IMR-90 (cell line): ENCODE measurements at regions not wholly inside any gene's neighbourhood (a gene's known extent, or its start where the extent isn't known, plus 50 kb on each side); places are given as distances from the start of the nearest gene placed in this dataset.

ENCODE experiments used
- ATAC-seq: fragments of 200-7000 bp; cut with Tn5 transposase; 2 replicates; pipeline ENCODE4 v1.9.1; 2020; ENCODE audit warnings: low read depth, mild to moderate bottlenecking, moderate library complexity
- BruUV-seq: library from RNA; stranded (reverse); fragments of 400-500 nt; replicated peaks from 2 replicates; lab custom pipeline; 2021; lab: Mats Ljungman, UMichigan
- CTCF ChIA-PET: fragments of 300-600 bp; formaldehyde crosslinking; extraction: SDS; loops from one replicate; lab custom pipeline; 2021; ENCODE audit warnings: antibody characterized with exemption; lab: Yijun Ruan, JAX
- POLR2A ChIA-PET: fragments of 300-600 bp; sonication (Branson Sonifier 250); formaldehyde crosslinking; loops from one replicate; lab custom pipeline; 2022; ENCODE audit warnings: antibody characterized with exemption; ENCODE audit not compliant: unreplicated experiment; lab: Charles Lee
- DNase-seq: peaks from one replicate; pipeline ENCODE4 v3.0.0; 2013
- H2AFZ ChIP-seq: replicated peaks from 2 replicates; pipeline ENCODE3; 2013; ENCODE audit warnings: low read length, mild to moderate bottlenecking; ENCODE audit not compliant: poor library complexity
- H2AK5ac ChIP-seq: 2 replicates; pipeline ENCODE4 v1.6.1; 2013; ENCODE audit warnings: low read depth, low read length, inconsistent platforms
- H2AK9ac ChIP-seq: replicated peaks from 2 replicates; pipeline ENCODE3; 2013; ENCODE audit warnings: mild to moderate bottlenecking, low read depth, low read length, moderate library complexity; ENCODE audit not compliant: poor library complexity
- H2BK120ac ChIP-seq: 2 replicates; pipeline ENCODE4 v1.6.1; 2013; ENCODE audit warnings: low read depth, low read length, inconsistent platforms
- H2BK15ac ChIP-seq: 3 replicates; pipeline ENCODE4 v1.6.1; 2013; ENCODE audit warnings: low read depth, low read length, inconsistent platforms
- H2BK20ac ChIP-seq: 2 replicates; pipeline ENCODE4 v1.6.1; 2013; ENCODE audit warnings: low read depth, mild to moderate bottlenecking, inconsistent platforms, low read length, moderate library complexity
- H2BK5ac ChIP-seq: 2 replicates; pipeline ENCODE4 v1.6.1; 2013; ENCODE audit warnings: mild to moderate bottlenecking, low read depth, low read length, inconsistent platforms; ENCODE audit not compliant: poor library complexity, severe bottlenecking
- H3K14ac ChIP-seq: replicated peaks from 2 replicates; pipeline ENCODE4 v1.6.1; 2013; ENCODE audit warnings: low read depth, low read length, inconsistent platforms
- H3K18ac ChIP-seq: 2 replicates; pipeline ENCODE4 v1.6.1; 2013; ENCODE audit warnings: low read depth, low read length, control low read depth
- H3K23ac ChIP-seq: 2 replicates; pipeline ENCODE4 v1.6.1; 2013; ENCODE audit warnings: low read depth, low read length, inconsistent platforms
- H3K27ac ChIP-seq: 2 replicates; pipeline ENCODE4 v1.5.1; 2013; ENCODE audit warnings: mild to moderate bottlenecking, control low read depth, low read length; ENCODE audit not compliant: insufficient read depth
- H3K27me3 ChIP-seq: 2 replicates; pipeline ENCODE4 v1.6.1; 2013; ENCODE audit warnings: low read length; ENCODE audit not compliant: control insufficient read depth, insufficient read depth
- H3K36me3 ChIP-seq: 2 replicates; pipeline ENCODE4 v1.6.1; 2013; ENCODE audit warnings: low read length, mixed read lengths; ENCODE audit not compliant: control insufficient read depth, insufficient read depth
- H3K4ac ChIP-seq: 2 replicates; pipeline ENCODE4 v1.6.1; 2013; ENCODE audit warnings: low read depth, low read length, inconsistent platforms
- H3K4me1 ChIP-seq: 2 replicates; pipeline ENCODE4 v1.6.1; 2013; ENCODE audit warnings: low read length, mixed read lengths; ENCODE audit not compliant: control insufficient read depth, insufficient read depth
- H3K4me2 ChIP-seq: 2 replicates; pipeline ENCODE4 v1.6.1; 2013; ENCODE audit warnings: low read depth, mild to moderate bottlenecking, control low read depth, low read length, moderate library complexity
- H3K4me3 ChIP-seq: 2 replicates; pipeline ENCODE4 v1.5.1; 2013; ENCODE audit warnings: low read depth, mild to moderate bottlenecking, control low read depth, low read length, moderate library complexity; ENCODE audit not compliant: insufficient read depth
- H3K56ac ChIP-seq: 2 replicates; pipeline ENCODE4 v1.6.1; 2013; ENCODE audit warnings: low read length, inconsistent platforms; ENCODE audit not compliant: insufficient read depth; ENCODE audit errors: extremely low read depth
- H3K79me1 ChIP-seq, 2 experiments: 2 replicates each; pipeline ENCODE4 v1.6.1; 2013; ENCODE audit warnings: low read length in 2 of 2, inconsistent platforms in 1 of 2, low read depth in 1 of 2
- H3K9ac ChIP-seq: 2 replicates; pipeline ENCODE4 v1.6.1; 2013; ENCODE audit warnings: low read depth, low read length, control low read depth
- H3K9me1 ChIP-seq: 2 replicates; pipeline ENCODE4 v1.6.1; 2013; ENCODE audit warnings: low read length, inconsistent platforms; ENCODE audit not compliant: insufficient read depth
- H3K9me3 ChIP-seq: 2 replicates; pipeline ENCODE4 v1.6.1; 2013; ENCODE audit warnings: low read length; ENCODE audit not compliant: control insufficient read depth, insufficient read depth
- H4K20me1 ChIP-seq: 2 replicates; pipeline ENCODE4 v1.6.1; 2013; ENCODE audit warnings: low read length, inconsistent platforms; ENCODE audit not compliant: insufficient read depth
- H4K5ac ChIP-seq: 2 replicates; pipeline ENCODE4 v1.6.1; 2013; ENCODE audit warnings: mild to moderate bottlenecking, low read depth, low read length, control low read depth
- H4K8ac ChIP-seq, 2 experiments: 2 replicates each; pipeline ENCODE4 v1.6.1; 2013; ENCODE audit warnings: low read depth in 2 of 2, low read length in 2 of 2, control low read depth in 1 of 2, inconsistent platforms in 1 of 2
- H4K91ac ChIP-seq: 2 replicates; pipeline ENCODE4 v1.6.1; 2013; ENCODE audit warnings: low read depth, low read length, inconsistent platforms; ENCODE audit not compliant: insufficient read depth
- BHLHE40 ChIP-seq: fragments of 150-350 bp; IDR thresholded peaks from 2 replicates; pipeline ENCODE4 v1.6.1; 2016; ENCODE audit warnings: mild to moderate bottlenecking, low read depth, low read length
- CEBPB ChIP-seq: IDR thresholded peaks from 2 replicates; pipeline ENCODE4 v1.6.1; 2012; ENCODE audit warnings: low read depth, low read length, improper control_type of control experiment
- MAZ ChIP-seq: IDR thresholded peaks from 2 replicates; pipeline ENCODE4 v1.6.1; 2012; ENCODE audit warnings: low read depth, mild to moderate bottlenecking, low read length, improper control_type of control experiment, moderate library complexity, borderline replicate concordance
- NFE2L2 ChIP-seq: fragments of 150-350 bp; IDR thresholded peaks from 2 replicates; pipeline ENCODE4 v1.6.1; 2016; ENCODE audit warnings: low read depth, mild to moderate bottlenecking, low read length
- RCOR1 ChIP-seq: IDR thresholded peaks from 2 replicates; pipeline ENCODE4 v1.6.1; 2012; ENCODE audit warnings: mild to moderate bottlenecking, low read length, improper control_type of control experiment; ENCODE audit not compliant: insufficient replicate concordance
- RFX5 ChIP-seq: IDR thresholded peaks from 2 replicates; pipeline ENCODE4 v1.8.0; 2012; ENCODE audit warnings: low read depth, mild to moderate bottlenecking, low read length, moderate library complexity
- WGBS, 2 experiments: methylation state at CpG; one replicate each; pipeline versions ENCODE4 v1.1.5 to v1.1.7; 2013; ENCODE audit warnings: missing lambda C conversion rate in 2 of 2; ENCODE audit not compliant: insufficient read length in 1 of 2; ENCODE audit errors: extremely low coverage in 2 of 2; 5-methylcytosine and 5-hydroxymethylcytosine counted together
- dilution Hi-C: fragments of 300-500 bp; cut with HindIII; formaldehyde crosslinking; loops from one replicate; pipeline ENCODE4 v1.14.3; 2018; ENCODE audit warnings: low sequenced_read_pairs; ENCODE audit not compliant: unreplicated experiment
- in situ Hi-C: fragments of 300-500 bp; cut with MboI; formaldehyde crosslinking; loops from 3 replicates; pipeline ENCODE4 v1.14.3; 2019; ENCODE audit warnings: low sequenced_read_pairs, inconsistent platforms, mixed read lengths
- intact Hi-C: fragments of 100-400 bp; cut with micrococcal nuclease; formaldehyde crosslinking; loops from 2 replicates; pipeline ENCODE4 v1.10.0; 2022

DNA sequence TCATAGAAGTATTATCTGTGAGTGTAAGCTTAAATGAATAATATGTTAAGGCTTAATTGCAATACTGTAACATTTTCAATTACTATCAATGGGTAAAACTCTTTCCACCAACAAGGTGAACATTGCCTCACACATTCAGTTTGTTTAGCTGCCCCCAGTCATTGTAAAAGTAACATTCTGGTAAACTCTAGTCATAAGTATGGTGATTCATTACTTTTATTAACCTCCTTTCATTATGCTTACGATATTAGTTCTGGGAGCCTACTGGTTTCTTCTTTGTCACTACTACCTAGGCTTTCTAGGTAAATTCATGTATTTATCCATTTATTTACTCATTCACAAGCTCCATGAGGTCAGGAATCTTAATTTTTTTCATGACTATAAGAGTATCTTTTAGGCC, 412.8 kb upstream of the SLIT2 start:
- no TSS peak for BruUV-seq

More for the DNA sequence above, 412.8 kb upstream of the SLIT2 start:
- H3K4me1 ChIP-seq, result no peaks in the 10 kb centered on the region
- H4K8ac ChIP-seq, result no peak overlapping the region
- H3K4ac ChIP-seq, result no peak overlapping the region
- H3K79me1 ChIP-seq, result no peaks in the 10 kb centered on the region
- TF ChIP-seq NFE2L2 (no peak), CEBPB (no peak), RCOR1 (no peak), RFX5 (no peak), MAZ (no peak), BHLHE40 (no peak)
- no peak overlapping the region for H2AFZ ChIP-seq
- no peak overlapping the region for H3K14ac ChIP-seq
- no peak overlapping the region for H3K4me2 ChIP-seq
- H3K4me3 ChIP-seq, result no peak overlapping the region
- H3K27me3 ChIP-seq, result no peaks in the 10 kb centered on the region
- no peak overlapping the region for H2BK15ac ChIP-seq
- H4K20me1 ChIP-seq, result no peaks in the 10 kb centered on the region
- no peak overlapping the region for H2BK5ac ChIP-seq
- no peak overlapping the region for H2AK5ac ChIP-seq
- no peak overlapping the region for H4K5ac ChIP-seq
- ChIA-PET POLR2A (no interaction called here), CTCF (no interaction called here)
- H3K27ac ChIP-seq, result no peak overlapping the region
- no CpG with 5 or more reads among the region's 1 CpG for WGBS, 2 experiments
- H3K9me1 ChIP-seq, result no peaks in the 10 kb centered on the region
- dilution Hi-C loops, result no loop called here
- H4K91ac ChIP-seq, result no peak overlapping the region
- no peak overlapping the region for H3K56ac ChIP-seq
- DNase-seq, result no peak
- H3K9ac ChIP-seq, result no peak overlapping the region
- in situ Hi-C loops, result no loop called here
- H3K9me3 ChIP-seq, result no peaks in the 10 kb centered on the region
- H2BK20ac ChIP-seq, result no peak overlapping the region
- intact Hi-C loops, result no loop called here
- H3K18ac ChIP-seq, result no peak overlapping the region
- no peaks in the 10 kb centered on the region for H3K36me3 ChIP-seq
- no peak for ATAC-seq
- no peak overlapping the region for H2BK120ac ChIP-seq
- H3K23ac ChIP-seq, result no peak overlapping the region
- no peak overlapping the region for H2AK9ac ChIP-seq
